ENCODE measurements at regions not wholly inside any gene's neighbourhood (a gene's known extent, or its start where the extent isn't known, plus 50 kb on each side); places are given as distances from the start of the nearest gene placed in this dataset.
A peak's percentile ranks its signal among the peaks of the same experiment; 100 is the strongest.

DNA sequence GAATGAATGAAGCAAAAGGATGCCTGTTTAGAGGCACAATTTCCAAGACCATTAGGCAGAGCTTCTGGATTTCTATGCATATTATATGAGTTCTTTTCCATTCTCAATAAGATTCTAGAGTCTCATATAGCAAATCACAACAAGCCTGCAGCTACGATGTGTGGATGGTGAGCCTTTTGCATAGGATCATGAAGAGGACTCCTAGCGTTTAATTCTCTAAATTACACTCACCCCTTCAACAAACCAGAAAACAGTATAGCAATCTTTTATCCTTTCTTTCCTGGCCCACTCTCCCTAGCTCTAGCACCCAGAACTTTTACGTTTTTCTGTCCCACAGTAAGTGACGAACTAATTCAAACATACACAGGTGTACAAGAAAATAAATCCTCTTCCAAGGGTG, 293.1 kb upstream of the KLHL29 start (continued):
- TF ChIP-seq AR (CRISPR knock-in tag; IDR thresholded peaks at IDR 0.05) (no peak), RORB (CRISPR knock-in tag; IDR thresholded peaks at IDR 0.05) (no peak), CREM (CRISPR knock-in tag; IDR thresholded peaks at IDR 0.05) (no peak), ZNF317 (CRISPR knock-in tag; IDR thresholded peaks at IDR 0.05; ENCODE audit: borderline replicate concordance, low read depth) (no peak), ZBTB21 (CRISPR knock-in tag; IDR thresholded peaks at IDR 0.05; ENCODE audit: borderline replicate concordance) (no peak)

DNA sequence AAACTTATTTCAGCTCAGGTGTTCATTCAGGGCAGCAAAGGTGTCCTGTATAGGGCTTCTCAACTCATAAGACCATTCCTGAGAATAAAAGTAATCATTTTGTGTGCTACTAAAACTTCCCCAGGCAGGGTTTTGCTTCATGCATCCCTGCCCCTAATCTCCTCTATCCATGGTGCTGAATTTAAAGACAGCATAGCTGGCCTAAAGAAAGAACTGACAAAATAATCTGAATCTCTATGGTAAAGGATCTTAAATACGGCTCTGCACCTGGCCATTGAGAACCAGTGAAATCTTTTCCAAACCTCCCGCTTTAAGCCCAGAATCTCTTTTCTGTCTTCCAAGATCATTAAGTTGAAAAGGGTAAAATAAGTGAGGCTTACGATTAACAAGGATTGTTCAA, 292.1 kb upstream of the KLHL29 start:
- peak; percentile 74 for ATAC-seq
- POLR2A ChIA-PET, result no interaction called here
- Mint-ChIP-seq H3K9me3 (peaks cover 25% of the 10 kb centered on the region), H3K36me3 (peaks cover 12% of the 10 kb centered on the region), H3K27me3 (ENCODE audit: low read depth) (peaks cover 2% of the 10 kb centered on the region; the same call in 1 of the 2 replicates), H3K27ac (no peak overlapping the region), H3K4me3 (no peak overlapping the region), H3K4me1 (no peaks in the 10 kb centered on the region)
- TF ChIP-seq TP53 (CRISPR knock-in tag; IDR thresholded peaks at IDR 0.05) (0 out of 2 replicates have a peak, but pooled peaks have one; percentile 45), ZNF416 (CRISPR knock-in tag; IDR thresholded peaks at IDR 0.05) (no peak), MXD4 (CRISPR knock-in tag; IDR thresholded peaks at IDR 0.05; ENCODE audit: borderline replicate concordance) (no peak), ETV6 (CRISPR knock-in tag; IDR thresholded peaks at IDR 0.05) (0 out of 2 replicates have a peak, but pooled peaks have one; percentile 29), USF1 (CRISPR knock-in tag; IDR thresholded peaks at IDR 0.05) (0 out of 2 replicates have a peak, but pooled peaks have one; percentile 15)
- TF ChIP-seq, protein P1, sequence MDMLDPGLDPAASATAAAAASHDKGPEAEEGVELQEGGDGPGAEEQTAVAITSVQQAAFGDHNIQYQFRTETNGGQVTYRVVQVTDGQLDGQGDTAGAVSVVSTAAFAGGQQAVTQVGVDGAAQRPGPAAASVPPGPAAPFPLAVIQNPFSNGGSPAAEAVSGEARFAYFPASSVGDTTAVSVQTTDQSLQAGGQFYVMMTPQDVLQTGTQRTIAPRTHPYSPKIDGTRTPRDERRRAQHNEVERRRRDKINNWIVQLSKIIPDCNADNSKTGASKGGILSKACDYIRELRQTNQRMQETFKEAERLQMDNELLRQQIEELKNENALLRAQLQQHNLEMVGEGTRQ (CRISPR knock-in tag; IDR thresholded peaks at IDR 0.05), result no peak
- no peak for DNase-seq (ENCODE audit: low spot score)
- CTCF ChIA-PET, result no interaction called here

DNA sequence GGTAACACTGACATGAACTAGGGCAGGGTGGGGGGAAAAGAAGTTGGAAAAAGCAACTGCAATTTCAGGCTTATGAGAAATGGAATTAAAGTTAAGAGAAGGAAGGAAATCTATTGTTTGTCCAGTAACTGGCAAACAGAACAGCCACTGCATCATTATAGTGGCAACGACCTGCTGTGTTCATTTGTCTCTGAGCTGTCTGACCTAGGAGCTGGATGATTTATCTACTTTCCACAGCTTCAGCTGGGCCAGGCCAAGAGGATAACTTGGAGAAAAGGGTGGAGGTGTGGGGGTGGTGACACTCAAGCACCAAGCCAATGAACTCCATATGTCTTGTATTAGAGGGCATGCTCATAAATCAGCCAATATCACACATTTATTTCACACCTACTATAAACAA, 291.5 kb upstream of the KLHL29 start:
- Mint-ChIP-seq H3K4me1 (no peaks in the 10 kb centered on the region), H3K9me3 (peaks cover 19% of the 10 kb centered on the region), H3K36me3 (peaks cover 11% of the 10 kb centered on the region), H3K4me3 (no peak overlapping the region), H3K27me3 (ENCODE audit: low read depth) (peaks cover 2% of the 10 kb centered on the region; the same call in 1 of the 2 replicates), H3K27ac (no peak overlapping the region)
- TF ChIP-seq KAT7 (CRISPR knock-in tag; IDR thresholded peaks at IDR 0.05; ENCODE audit: borderline replicate concordance) (no peak), GABPB1 (CRISPR knock-in tag; IDR thresholded peaks at IDR 0.05) (no peak), ZNF423 (CRISPR knock-in tag; IDR thresholded peaks at IDR 0.05) (no peak), ESRRA (CRISPR knock-in tag; IDR thresholded peaks at IDR 0.05; ENCODE audit: borderline replicate concordance) (no peak), EMX1 (CRISPR knock-in tag; IDR thresholded peaks at IDR 0.05) (no peak), STAT6 (CRISPR knock-in tag; conservative IDR thresholded peaks at IDR 0.05; ENCODE audit: low read depth) (no peak), ZNF416 (CRISPR knock-in tag; IDR thresholded peaks at IDR 0.05) (no peak), NR2C2 (CRISPR knock-in tag; IDR thresholded peaks at IDR 0.05) (no peak), ZBTB43 (CRISPR knock-in tag; IDR thresholded peaks at IDR 0.05) (no peak)
- TF ChIP-seq, protein P2, sequence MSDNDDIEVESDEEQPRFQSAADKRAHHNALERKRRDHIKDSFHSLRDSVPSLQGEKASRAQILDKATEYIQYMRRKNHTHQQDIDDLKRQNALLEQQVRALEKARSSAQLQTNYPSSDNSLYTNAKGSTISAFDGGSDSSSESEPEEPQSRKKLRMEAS (CRISPR knock-in tag; IDR thresholded peaks at IDR 0.05), result no peak
- ATAC-seq, result no peak
- POLR2A ChIA-PET, result no interaction called here
- CTCF ChIA-PET, result no interaction called here
- DNase-seq (ENCODE audit: low spot score), result no peak

All from WTC11 (cell line).